Stimulated activated CD4-positive, alpha-beta T cell treated with anti-CD3 and anti-CD28 coated beads, Interleukin-12 subunit alpha, Interleukin-12 subunit beta, amount 100 ng/mL, for 24 hours (primary cell): ENCODE measurements at regions not wholly inside any gene's neighbourhood (a gene's known extent, or its start where the extent isn't known, plus 50 kb on each side); places are given as distances from the start of the nearest gene placed in this dataset.
"Not testable (repeated sequence)": the region's sequence is repeated elsewhere in the genome, so short reads cannot be mapped to it uniquely, and the experiment has no call there.

ENCODE experiments used
- DNase-seq, 2 experiments: peaks; one replicate each; pipeline ENCODE4 v3.0.0-alpha.2; 2020; ENCODE audit warnings: low read depth in 2 of 2

- DNase-seq: no peak
These were observed 517.0 kb upstream of the CITED2 start for GRCh38 chr6:139891471-139891870.

GRCh38 chr6:139888681-139889122, 514.3 kb upstream of the CITED2 start:
- DNase-seq: no peak

- no peak for DNase-seq
These were observed 512.8 kb upstream of the CITED2 start for GRCh38 chr6:139887275-139887674.

- DNase-seq: no peak
These were observed 511.9 kb upstream of the CITED2 start for GRCh38 chr6:139886396-139886795.

- no peak for DNase-seq
These were observed 511.5 kb upstream of the CITED2 start for GRCh38 chr6:139885909-139886308.

GRCh38 chr6:139883776-139884175, 509.3 kb upstream of the CITED2 start:
- DNase-seq: no peak

- DNase-seq: no peak
These were observed 508.7 kb upstream of the CITED2 start for GRCh38 chr6:139882977-139883728.

GRCh38 chr6:139882234-139882633, 507.8 kb upstream of the CITED2 start:
- DNase-seq: no peak

GRCh38 chr6:139881728-139882211, 507.3 kb upstream of the CITED2 start:
- no peak for DNase-seq

GRCh38 chr6:139881236-139881635, 506.8 kb upstream of the CITED2 start:
- no peak for DNase-seq

GRCh38 chr6:139879823-139880356, 505.4 kb upstream of the CITED2 start:
- DNase-seq: no peak

GRCh38 chr6:139879241-139879640, 504.8 kb upstream of the CITED2 start:
- not testable (repeated sequence) for DNase-seq

- DNase-seq: no peak
These were observed 503.5 kb upstream of the CITED2 start for GRCh38 chr6:139877828-139878405.

GRCh38 chr6:139872665-139873064, 498.2 kb upstream of the CITED2 start:
- no peak for DNase-seq

GRCh38 chr6:139871803-139872510, 497.5 kb upstream of the CITED2 start:
- no peak for DNase-seq

- no peak for DNase-seq
These were observed 496.8 kb upstream of the CITED2 start for GRCh38 chr6:139871165-139871710.

- no peak for DNase-seq
These were observed 494.1 kb upstream of the CITED2 start for GRCh38 chr6:139868576-139868975.

GRCh38 chr6:139863964-139864363, 489.5 kb upstream of the CITED2 start:
- no peak for DNase-seq

- no peak for DNase-seq
These were observed 488.9 kb upstream of the CITED2 start for GRCh38 chr6:139863346-139863745.

GRCh38 chr6:139862311-139862710, 487.9 kb upstream of the CITED2 start:
- no peak for DNase-seq

GRCh38 chr6:139860203-139860602, 485.8 kb upstream of the CITED2 start:
- no peak for DNase-seq

- no peak for DNase-seq
These were observed 484.0 kb upstream of the CITED2 start for GRCh38 chr6:139858429-139858828.
